ENCODE measurements at regions not wholly inside any gene's neighbourhood (a gene's known extent, or its start where the extent isn't known, plus 50 kb on each side); places are given as distances from the start of the nearest gene placed in this dataset.
"Not testable (repeated sequence)": the region's sequence is repeated elsewhere in the genome, so short reads cannot be mapped to it uniquely, and the experiment has no call there.

DNA sequence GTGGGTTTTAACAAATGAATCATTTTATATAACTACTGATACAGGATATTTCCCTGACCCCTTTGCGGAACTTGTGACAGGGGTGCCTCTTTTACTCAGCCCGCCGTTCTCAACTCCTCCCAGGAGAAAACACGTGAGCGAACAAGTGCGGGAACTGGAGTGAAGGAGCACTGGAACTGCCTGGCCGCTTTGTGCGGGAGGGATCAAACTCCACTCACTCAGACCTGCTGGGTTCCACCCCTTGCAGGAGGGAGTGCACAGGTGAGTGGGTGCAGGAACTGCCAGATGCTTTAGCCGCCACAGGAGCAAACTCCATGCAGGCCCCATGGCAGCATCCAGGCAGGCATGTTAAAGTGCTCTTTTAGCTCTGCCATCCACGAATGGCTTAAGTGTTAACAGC lies 513.4 kb upstream of the GRM3 start:
- Histone ChIP-seq H3K4me3 (no peak overlapping the region), H3K9me3 (replicated peaks) (peaks cover 4% of the 10 kb centered on the region), H3K27me3 (ENCODE audit: low read depth) (no peaks in the 10 kb centered on the region), H3K36me3 (no peaks in the 10 kb centered on the region), H3K27ac (replicated peaks) (no peak overlapping the region), H3K4me1 (no peaks in the 10 kb centered on the region)
- no peak for DNase-seq
- TF ChIP-seq, protein P1, sequence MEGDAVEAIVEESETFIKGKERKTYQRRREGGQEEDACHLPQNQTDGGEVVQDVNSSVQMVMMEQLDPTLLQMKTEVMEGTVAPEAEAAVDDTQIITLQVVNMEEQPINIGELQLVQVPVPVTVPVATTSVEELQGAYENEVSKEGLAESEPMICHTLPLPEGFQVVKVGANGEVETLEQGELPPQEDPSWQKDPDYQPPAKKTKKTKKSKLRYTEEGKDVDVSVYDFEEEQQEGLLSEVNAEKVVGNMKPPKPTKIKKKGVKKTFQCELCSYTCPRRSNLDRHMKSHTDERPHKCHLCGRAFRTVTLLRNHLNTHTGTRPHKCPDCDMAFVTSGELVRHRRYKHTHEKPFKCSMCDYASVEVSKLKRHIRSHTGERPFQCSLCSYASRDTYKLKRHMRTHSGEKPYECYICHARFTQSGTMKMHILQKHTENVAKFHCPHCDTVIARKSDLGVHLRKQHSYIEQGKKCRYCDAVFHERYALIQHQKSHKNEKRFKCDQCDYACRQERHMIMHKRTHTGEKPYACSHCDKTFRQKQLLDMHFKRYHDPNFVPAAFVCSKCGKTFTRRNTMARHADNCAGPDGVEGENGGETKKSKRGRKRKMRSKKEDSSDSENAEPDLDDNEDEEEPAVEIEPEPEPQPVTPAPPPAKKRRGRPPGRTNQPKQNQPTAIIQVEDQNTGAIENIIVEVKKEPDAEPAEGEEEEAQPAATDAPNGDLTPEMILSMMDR (IDR thresholded peaks at IDR 0.05; ENCODE audit: borderline replicate concordance) = no peak
- intact Hi-C loops (cut with micrococcal nuclease) = no loop called here

DNA sequence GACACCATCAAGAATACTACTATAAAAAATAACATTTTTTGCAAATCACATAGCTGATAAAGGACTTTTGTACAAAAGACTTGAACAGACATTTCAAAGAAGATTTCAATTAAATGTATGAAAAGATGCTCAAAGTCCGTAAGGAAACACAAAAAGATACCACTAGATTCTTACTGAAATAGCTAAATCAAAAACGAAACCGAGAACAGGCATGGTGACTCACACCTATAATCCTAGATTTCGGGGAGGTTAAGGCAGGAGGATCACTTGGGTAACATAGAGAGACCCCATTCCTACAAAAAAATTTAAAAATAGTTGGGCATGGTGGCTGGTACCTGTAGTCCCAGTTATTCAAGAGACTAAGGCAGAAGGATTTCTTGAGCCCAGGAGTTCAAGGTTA lies 520.2 kb upstream of the GRM3 start:
- Histone ChIP-seq H3K27me3 (ENCODE audit: low read depth) (no peaks in the 10 kb centered on the region), H3K27ac (replicated peaks) (no peak overlapping the region), H3K4me3 (no peak overlapping the region), H3K4me1 (no peaks in the 10 kb centered on the region), H3K9me3 (replicated peaks) (peaks cover 8% of the 10 kb centered on the region), H3K36me3 (no peaks in the 10 kb centered on the region)
- intact Hi-C loops (cut with micrococcal nuclease) = no loop called here
- TF ChIP-seq, protein P1 (IDR thresholded peaks at IDR 0.05; ENCODE audit: borderline replicate concordance) = no peak
- DNase-seq = no peak

DNA sequence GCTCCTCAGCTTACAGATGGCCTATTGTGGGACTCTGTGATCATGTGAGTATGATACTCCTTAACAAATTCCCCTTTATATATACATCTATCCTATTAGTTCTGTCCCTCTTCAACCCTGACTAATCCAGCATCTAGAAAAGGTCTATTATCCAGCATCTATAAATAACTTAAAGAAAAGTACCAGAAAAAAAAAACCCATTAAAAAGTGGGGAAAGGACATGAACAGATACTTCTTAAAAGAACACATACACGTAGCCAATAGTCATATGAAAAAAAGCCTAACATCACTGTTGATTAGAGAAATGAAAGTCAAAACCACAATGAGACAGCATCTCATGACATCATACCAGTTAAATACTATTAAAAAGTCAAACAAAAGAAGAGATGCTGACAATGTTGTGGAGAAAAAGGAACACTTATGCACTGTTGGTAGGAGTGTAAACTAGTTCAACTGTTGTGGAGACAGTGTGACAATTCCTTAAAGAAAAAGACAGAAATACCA lies 549.5 kb upstream of the GRM3 start:
- Histone ChIP-seq H3K4me1 (no peaks in the 10 kb centered on the region), H3K9me3 (replicated peaks) (peaks cover 39% of the 10 kb centered on the region), H3K4me3 (no peak overlapping the region), H3K27me3 (ENCODE audit: low read depth) (no peaks in the 10 kb centered on the region), H3K27ac (replicated peaks) (no peak overlapping the region), H3K36me3 (no peaks in the 10 kb centered on the region)
- TF ChIP-seq, protein P1 (IDR thresholded peaks at IDR 0.05; ENCODE audit: borderline replicate concordance) = no peak
- DNase-seq = no peak
- intact Hi-C loops (cut with micrococcal nuclease) = no loop called here

DNA sequence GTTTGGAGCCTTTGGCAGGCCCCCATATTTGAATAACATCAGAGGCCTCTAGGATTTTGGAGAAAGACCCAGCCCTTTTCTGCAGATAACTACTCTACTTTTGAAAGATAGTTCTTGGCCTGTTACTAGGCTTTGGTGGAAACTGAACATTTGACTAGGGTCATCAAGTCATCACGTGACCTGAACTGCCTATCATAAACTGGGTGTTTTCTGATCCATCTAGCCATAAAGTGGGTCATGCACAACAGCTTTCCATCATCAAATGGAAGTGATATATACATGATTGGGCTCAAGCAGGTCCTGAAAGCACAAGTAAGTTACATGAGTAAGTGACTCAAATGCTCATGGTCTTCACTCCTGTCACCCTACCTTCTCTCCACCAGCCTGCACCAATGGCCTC lies 552.3 kb upstream of the GRM3 start:
- no peaks in the 10 kb centered on the region for H3K4me1 ChIP-seq

DNA sequence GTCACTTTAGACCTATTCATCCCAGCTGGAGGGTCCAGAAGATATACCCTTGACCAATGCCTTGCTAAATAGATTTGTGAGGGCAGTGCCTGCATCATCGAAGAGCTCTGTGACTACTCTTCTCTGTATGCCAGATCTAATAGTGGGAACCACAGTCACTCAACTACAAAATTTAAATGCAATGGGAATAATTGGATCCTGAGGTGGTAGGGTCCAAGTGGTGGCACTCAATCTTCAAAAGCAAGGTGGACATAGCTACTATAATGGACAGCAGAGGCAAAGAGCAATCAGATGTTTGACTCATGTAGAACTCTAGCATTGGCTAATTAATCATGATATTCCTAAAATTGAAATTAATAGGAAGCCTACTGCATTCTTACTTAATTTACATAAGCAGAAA lies 554.3 kb upstream of the GRM3 start:
- intact Hi-C loops (cut with micrococcal nuclease) = no loop called here
- no peak for DNase-seq
- H3K27ac ChIP-seq (replicated peaks) = no peak overlapping the region
- no peaks in the 10 kb centered on the region for H3K36me3 ChIP-seq
- H3K4me3 ChIP-seq = no peak overlapping the region
- no peaks in the 10 kb centered on the region for H3K4me1 ChIP-seq
- H3K27me3 ChIP-seq (ENCODE audit: low read depth) = no peaks in the 10 kb centered on the region
- TF ChIP-seq, protein P1 (IDR thresholded peaks at IDR 0.05; ENCODE audit: borderline replicate concordance) = no peak
- H3K9me3 ChIP-seq (replicated peaks) = peaks cover 48% of the 10 kb centered on the region

More for the DNA sequence above, 552.3 kb upstream of the GRM3 start:
- no peak overlapping the region for H3K27ac ChIP-seq (replicated peaks)
- peaks cover 54% of the 10 kb centered on the region for H3K9me3 ChIP-seq (replicated peaks)
- DNase-seq = no peak
- H3K36me3 ChIP-seq = no peaks in the 10 kb centered on the region
- no peaks in the 10 kb centered on the region for H3K27me3 ChIP-seq (ENCODE audit: low read depth)
- H3K4me3 ChIP-seq = no peak overlapping the region
- TF ChIP-seq, protein P1 (IDR thresholded peaks at IDR 0.05; ENCODE audit: borderline replicate concordance) = no peak
- intact Hi-C loops (cut with micrococcal nuclease) = no loop called here

DNA sequence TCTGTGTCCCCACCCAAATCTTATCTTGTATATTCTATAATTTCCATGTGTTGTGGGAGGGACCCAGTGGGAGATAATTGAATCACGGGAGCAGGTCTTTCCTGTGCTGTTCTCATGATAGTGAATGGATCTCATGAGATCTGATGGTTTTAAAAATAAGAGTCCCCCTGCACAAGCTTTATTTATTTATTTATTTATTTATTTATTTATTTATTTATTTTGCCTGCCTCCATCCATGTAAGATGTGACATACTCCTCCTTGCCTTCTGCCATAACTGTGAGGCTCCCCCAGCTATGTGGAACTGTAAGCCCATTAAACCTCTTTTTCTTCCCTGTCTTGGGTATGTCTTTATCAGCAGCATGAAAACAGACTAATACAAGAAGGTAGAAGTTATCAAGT lies 579.1 kb upstream of the GRM3 start:
- DNase-seq; H3K4me1 ChIP-seq; intact Hi-C loops (cut with micrococcal nuclease); H3K4me3 ChIP-seq; H3K27ac ChIP-seq (replicated peaks); H3K36me3 ChIP-seq; H3K27me3 ChIP-seq (ENCODE audit: low read depth): not testable (repeated sequence)
- H3K9me3 ChIP-seq (replicated peaks) = peaks cover 30% of the 10 kb centered on the region

All from left ventricle myocardium inferior (tissue), 1 donor.